Mononuclear cell (primary cell): ENCODE measurements at regions not wholly inside any gene's neighbourhood (a gene's known extent, or its start where the extent isn't known, plus 50 kb on each side); places are given as distances from the start of the nearest gene placed in this dataset.

ENCODE experiments used
- H3K27me3 ChIP-seq: 2 replicates; pipeline ENCODE4 v1.6.0; 2011; ENCODE audit warnings: low read length, control low read depth; ENCODE audit not compliant: insufficient read depth
- H3K4me1 ChIP-seq: 2 replicates; pipeline ENCODE4 v1.5.1; 2011; ENCODE audit warnings: mild to moderate bottlenecking, low read length, control low read depth; ENCODE audit not compliant: insufficient read depth
- H3K4me3 ChIP-seq: 2 replicates; pipeline ENCODE4 v1.5.1; 2011; ENCODE audit warnings: mild to moderate bottlenecking, low read length, moderate library complexity
- H3K9me3 ChIP-seq: 2 replicates; pipeline ENCODE4 v1.5.1; 2011; ENCODE audit warnings: low read depth, mild to moderate bottlenecking, control low read depth, low read length

- H3K4me1 ChIP-seq: no peaks in the 10 kb centered on the region
- H3K27me3 ChIP-seq: no peaks in the 10 kb centered on the region
- H3K4me3 ChIP-seq: no peak overlapping the region
- no peaks in the 10 kb centered on the region for H3K9me3 ChIP-seq
These were observed 227.2 kb upstream of the ARHGAP20 start for GRCh38 chr11:110939471-110939870.

- Histone ChIP-seq H3K4me3 (no peak overlapping the region), H3K27me3 (no peaks in the 10 kb centered on the region), H3K9me3 (no peaks in the 10 kb centered on the region), H3K4me1 (no peaks in the 10 kb centered on the region)
These were observed 222.9 kb upstream of the ARHGAP20 start for GRCh38 chr11:110935018-110935640.

GRCh38 chr11:110929129-110929528, 216.9 kb upstream of the ARHGAP20 start:
- Histone ChIP-seq H3K4me1 (no peaks in the 10 kb centered on the region), H3K9me3 (no peaks in the 10 kb centered on the region), H3K4me3 (no peak overlapping the region), H3K27me3 (no peaks in the 10 kb centered on the region)

GRCh38 chr11:110928391-110928790, 216.2 kb upstream of the ARHGAP20 start:
- H3K27me3 ChIP-seq: no peaks in the 10 kb centered on the region
- H3K9me3 ChIP-seq: no peaks in the 10 kb centered on the region
- no peaks in the 10 kb centered on the region for H3K4me1 ChIP-seq
- H3K4me3 ChIP-seq: no peak overlapping the region

GRCh38 chr11:110921742-110922521, 209.7 kb upstream of the ARHGAP20 start:
- Histone ChIP-seq H3K4me3 (no peak overlapping the region), H3K4me1 (peaks cover 5% of the 10 kb centered on the region), H3K27me3 (no peaks in the 10 kb centered on the region), H3K9me3 (no peaks in the 10 kb centered on the region)

- no peaks in the 10 kb centered on the region for H3K9me3 ChIP-seq
- H3K27me3 ChIP-seq: no peaks in the 10 kb centered on the region
- H3K4me1 ChIP-seq: peaks cover 5% of the 10 kb centered on the region
- H3K4me3 ChIP-seq: no peak overlapping the region
These were observed 207.1 kb upstream of the ARHGAP20 start for GRCh38 chr11:110919241-110919922.

GRCh38 chr11:110918351-110918750, 206.1 kb upstream of the ARHGAP20 start:
- H3K27me3 ChIP-seq: no peaks in the 10 kb centered on the region
- peaks cover 5% of the 10 kb centered on the region for H3K4me1 ChIP-seq
- H3K9me3 ChIP-seq: no peaks in the 10 kb centered on the region
- H3K4me3 ChIP-seq: no peak overlapping the region

GRCh38 chr11:110912437-110912836, 200.2 kb upstream of the ARHGAP20 start:
- peaks cover 6% of the 10 kb centered on the region for H3K27me3 ChIP-seq
- peaks cover 14% of the 10 kb centered on the region for H3K4me1 ChIP-seq
- no peaks in the 10 kb centered on the region for H3K9me3 ChIP-seq
- H3K4me3 ChIP-seq: no peak overlapping the region

- Histone ChIP-seq H3K9me3 (no peaks in the 10 kb centered on the region), H3K4me1 (peaks cover 20% of the 10 kb centered on the region), H3K4me3 (no peak overlapping the region), H3K27me3 (peaks cover 6% of the 10 kb centered on the region)
These were observed 198.1 kb upstream of the ARHGAP20 start for GRCh38 chr11:110910384-110910783.

- no peaks in the 10 kb centered on the region for H3K9me3 ChIP-seq
- no peak overlapping the region for H3K4me3 ChIP-seq
- H3K4me1 ChIP-seq: peaks cover 20% of the 10 kb centered on the region
- H3K27me3 ChIP-seq: peaks cover 6% of the 10 kb centered on the region
These were observed 197.1 kb upstream of the ARHGAP20 start for GRCh38 chr11:110909336-110909735.

GRCh38 chr11:110908401-110909105, 196.3 kb upstream of the ARHGAP20 start:
- H3K9me3 ChIP-seq: no peaks in the 10 kb centered on the region
- H3K4me3 ChIP-seq: no peak overlapping the region
- H3K4me1 ChIP-seq: peaks cover 20% of the 10 kb centered on the region
- peaks cover 6% of the 10 kb centered on the region for H3K27me3 ChIP-seq

GRCh38 chr11:110907629-110908028, 195.4 kb upstream of the ARHGAP20 start:
- H3K9me3 ChIP-seq: no peaks in the 10 kb centered on the region
- H3K4me3 ChIP-seq: no peak overlapping the region
- H3K4me1 ChIP-seq: peaks cover 20% of the 10 kb centered on the region
- peaks cover 6% of the 10 kb centered on the region for H3K27me3 ChIP-seq

- H3K9me3 ChIP-seq: no peaks in the 10 kb centered on the region
- no peak overlapping the region for H3K4me3 ChIP-seq
- H3K4me1 ChIP-seq: peaks cover 19% of the 10 kb centered on the region
- H3K27me3 ChIP-seq: no peaks in the 10 kb centered on the region
These were observed 191.6 kb upstream of the ARHGAP20 start for GRCh38 chr11:110903830-110904229.

GRCh38 chr11:110903378-110903777, 191.1 kb upstream of the ARHGAP20 start:
- no peaks in the 10 kb centered on the region for H3K27me3 ChIP-seq

GRCh38 chr11:110901441-110901840, 189.2 kb upstream of the ARHGAP20 start:
- H3K4me1 ChIP-seq: no peaks in the 10 kb centered on the region
- H3K4me3 ChIP-seq: no peak overlapping the region
- H3K9me3 ChIP-seq: no peaks in the 10 kb centered on the region
- H3K27me3 ChIP-seq: no peaks in the 10 kb centered on the region

More at GRCh38 chr11:110903378-110903777, 191.1 kb upstream of the ARHGAP20 start:
- peaks cover 15% of the 10 kb centered on the region for H3K4me1 ChIP-seq
- H3K9me3 ChIP-seq: no peaks in the 10 kb centered on the region
- no peak overlapping the region for H3K4me3 ChIP-seq
